ENCODE measurements at regions not wholly inside any gene's neighbourhood (a gene's known extent, or its start where the extent isn't known, plus 50 kb on each side); places are given as distances from the start of the nearest gene placed in this dataset.

GRCh38 chr2:120503793-120504571, 158.0 kb downstream of the INHBB start:
- peak; percentile 28 for DNase-seq (ENCODE audit: low spot score)
- peaks cover 15% of the 10 kb centered on the region for H3K27me3 Mint-ChIP-seq (ENCODE audit: insufficient read depth, low read depth, poor library complexity)

More at GRCh38 chr2:120503793-120504571, 158.0 kb downstream of the INHBB start:
- Mint-ChIP-seq H3K36me3 (ENCODE audit: low read depth) (no peaks in the 10 kb centered on the region), H3K27ac (no peak overlapping the region), H3K4me3 (no peak overlapping the region), H3K9me3 (no peaks in the 10 kb centered on the region; the same call in 2 of the 3 replicates), H3K4me1 (peaks cover 4% of the 10 kb centered on the region; the same call in 2 of the 3 replicates)
- Histone ChIP-seq H3K36me3 (ENCODE audit: insufficient read depth) (no peaks in the 10 kb centered on the region), H2AFZ (no peak overlapping the region), H3K4me2 (no peak overlapping the region), H3K9me2 (ENCODE audit: insufficient read depth) (no peaks in the 10 kb centered on the region), H3K27ac (ENCODE audit: low read depth) (no peak overlapping the region), H3K79me2 (replicated peaks; ENCODE audit: insufficient read depth) (no peaks in the 10 kb centered on the region), H3K27me3 (ENCODE audit: insufficient read depth) (no peaks in the 10 kb centered on the region), H3K4me1 (ENCODE audit: insufficient read depth) (no peaks in the 10 kb centered on the region), H3F3A (replicated peaks; ENCODE audit: low read depth) (no peaks in the 10 kb centered on the region), H3K4me3 (no peak overlapping the region), H4K20me1 (replicated peaks; ENCODE audit: insufficient read depth) (no peaks in the 10 kb centered on the region)
- ATAC-seq: no peak
- TF ChIP-seq POLR2AphosphoS5 (IDR thresholded peaks at IDR 0.05; ENCODE audit: low read depth): no peak
- TF ChIP-seq NANOG (IDR thresholded peaks at IDR 0.05; ENCODE audit: borderline replicate concordance): no peak
- TF ChIP-seq STAT1 (IDR thresholded peaks at IDR 0.05; ENCODE audit: unreplicated experiment): no peak
- no peak for TF ChIP-seq CTCF (conservative IDR thresholded peaks at IDR 0.05; ENCODE audit: low read depth in 2 of 2)
- no peak for TF ChIP-seq EZH2 (IDR thresholded peaks at IDR 0.05; ENCODE audit: low read depth, unreplicated experiment)
- no peak for TF ChIP-seq REST (IDR thresholded peaks at IDR 0.05; ENCODE audit: unreplicated experiment)
- TF ChIP-seq JUNB (IDR thresholded peaks at IDR 0.05; ENCODE audit: unreplicated experiment): no peak
